T-helper 2 cell (primary cell): ENCODE measurements at regions not wholly inside any gene's neighbourhood (a gene's known extent, or its start where the extent isn't known, plus 50 kb on each side); places are given as distances from the start of the nearest gene placed in this dataset.

Source experiments
- DNase-seq, 5 experiments: peaks; one replicate each; pipeline versions ENCODE4 v3.0.0 to v3.0.0-alpha.2; 2012 to 2022

- DNase-seq, result peak in 1 of 5 experiments; percentile 57
Observed at GRCh38 chr1:91575909-91576519, 75.4 kb downstream of the CDC7 start.

- no peak for DNase-seq
Observed at GRCh38 chr1:91578320-91579109, 77.9 kb downstream of the CDC7 start.

GRCh38 chr1:91579658-91580228 lies 79.1 kb downstream of the CDC7 start:
- no peak for DNase-seq

GRCh38 chr1:91582431-91582921 lies 81.8 kb downstream of the CDC7 start:
- no peak for DNase-seq

- DNase-seq, result peak in 1 of 5 experiments; percentile 47
Observed at GRCh38 chr1:91583326-91583755, 82.7 kb downstream of the CDC7 start.

GRCh38 chr1:91584309-91584708 lies 83.7 kb downstream of the CDC7 start:
- no peak for DNase-seq

GRCh38 chr1:91584878-91585277 lies 84.2 kb downstream of the CDC7 start:
- no peak for DNase-seq

- DNase-seq, result no peak
Observed at GRCh38 chr1:91585502-91585901, 84.9 kb downstream of the CDC7 start.

- DNase-seq, result no peak
Observed at GRCh38 chr1:91585982-91586381, 85.3 kb downstream of the CDC7 start.

GRCh38 chr1:91589437-91589836 lies 88.8 kb downstream of the CDC7 start:
- DNase-seq, result no peak

GRCh38 chr1:91591175-91591974 lies 90.7 kb downstream of the CDC7 start:
- DNase-seq, result peak in 1 of 5 experiments; percentile 72

GRCh38 chr1:91592716-91593477 lies 92.2 kb downstream of the CDC7 start:
- DNase-seq, result peak in 1 of 5 experiments; percentile 80

GRCh38 chr1:91594383-91595055 lies 93.9 kb downstream of the CDC7 start:
- DNase-seq, result no peak

GRCh38 chr1:91596474-91596873 lies 95.8 kb downstream of the CDC7 start:
- peak in 1 of 5 experiments; percentile 82 for DNase-seq

- no peak for DNase-seq
Observed at GRCh38 chr1:91597215-91597614, 96.6 kb downstream of the CDC7 start.

- no peak for DNase-seq
Observed at GRCh38 chr1:91600431-91601337, 100.0 kb downstream of the CDC7 start.

- no peak for DNase-seq
Observed at GRCh38 chr1:91601554-91602376, 101.1 kb downstream of the CDC7 start.

- DNase-seq, result peak in 2 of 5 experiments; percentile 5 to 41
Observed at GRCh38 chr1:91603409-91603808, 102.8 kb downstream of the CDC7 start.

- no peak for DNase-seq
Observed at GRCh38 chr1:91604632-91605031, 104.0 kb downstream of the CDC7 start.
